ENCODE measurements at regions not wholly inside any gene's neighbourhood (a gene's known extent, or its start where the extent isn't known, plus 50 kb on each side); places are given as distances from the start of the nearest gene placed in this dataset.

DNA sequence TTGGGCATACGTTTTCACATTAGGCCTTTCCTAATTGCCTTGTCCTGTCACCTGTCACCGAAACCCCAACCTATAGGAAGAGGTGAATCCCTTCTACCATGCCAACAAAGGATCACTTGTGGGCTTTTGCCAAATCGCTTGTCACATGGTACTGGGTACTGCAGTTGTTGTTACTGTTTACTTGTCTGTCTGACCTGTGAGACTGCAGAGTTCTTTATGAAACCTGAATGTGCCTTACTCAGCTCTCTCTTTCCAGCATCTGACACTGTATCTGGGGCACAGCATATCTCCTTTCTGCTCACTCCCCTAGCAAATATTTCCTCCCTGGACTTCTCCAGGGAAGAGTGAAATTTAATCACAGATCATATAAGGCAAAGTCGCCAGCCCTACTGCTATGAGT lies 1272.4 kb downstream of the CDH8 start:
- intact Hi-C loops (cut with DNase I), result no loop called here
- Histone ChIP-seq H3K4me1 (no peaks in the 10 kb centered on the region), H3K27me3 (no peaks in the 10 kb centered on the region), H3K36me3 (no peaks in the 10 kb centered on the region), H3K9me3 (no peaks in the 10 kb centered on the region), H3K27ac (no peak overlapping the region), H3K4me3 (replicated peaks in 1 of 3) (no peak overlapping the region)
- no peak for DNase-seq
- 90 to 92% methylated on average over 4 of the region's 4 CpGs for WGBS, 2 donors
- TF ChIP-seq, protein P1, sequence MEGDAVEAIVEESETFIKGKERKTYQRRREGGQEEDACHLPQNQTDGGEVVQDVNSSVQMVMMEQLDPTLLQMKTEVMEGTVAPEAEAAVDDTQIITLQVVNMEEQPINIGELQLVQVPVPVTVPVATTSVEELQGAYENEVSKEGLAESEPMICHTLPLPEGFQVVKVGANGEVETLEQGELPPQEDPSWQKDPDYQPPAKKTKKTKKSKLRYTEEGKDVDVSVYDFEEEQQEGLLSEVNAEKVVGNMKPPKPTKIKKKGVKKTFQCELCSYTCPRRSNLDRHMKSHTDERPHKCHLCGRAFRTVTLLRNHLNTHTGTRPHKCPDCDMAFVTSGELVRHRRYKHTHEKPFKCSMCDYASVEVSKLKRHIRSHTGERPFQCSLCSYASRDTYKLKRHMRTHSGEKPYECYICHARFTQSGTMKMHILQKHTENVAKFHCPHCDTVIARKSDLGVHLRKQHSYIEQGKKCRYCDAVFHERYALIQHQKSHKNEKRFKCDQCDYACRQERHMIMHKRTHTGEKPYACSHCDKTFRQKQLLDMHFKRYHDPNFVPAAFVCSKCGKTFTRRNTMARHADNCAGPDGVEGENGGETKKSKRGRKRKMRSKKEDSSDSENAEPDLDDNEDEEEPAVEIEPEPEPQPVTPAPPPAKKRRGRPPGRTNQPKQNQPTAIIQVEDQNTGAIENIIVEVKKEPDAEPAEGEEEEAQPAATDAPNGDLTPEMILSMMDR (IDR thresholded peaks at IDR 0.05), result no peak
- no peak for TF ChIP-seq POLR2A (IDR thresholded peaks at IDR 0.05)

DNA sequence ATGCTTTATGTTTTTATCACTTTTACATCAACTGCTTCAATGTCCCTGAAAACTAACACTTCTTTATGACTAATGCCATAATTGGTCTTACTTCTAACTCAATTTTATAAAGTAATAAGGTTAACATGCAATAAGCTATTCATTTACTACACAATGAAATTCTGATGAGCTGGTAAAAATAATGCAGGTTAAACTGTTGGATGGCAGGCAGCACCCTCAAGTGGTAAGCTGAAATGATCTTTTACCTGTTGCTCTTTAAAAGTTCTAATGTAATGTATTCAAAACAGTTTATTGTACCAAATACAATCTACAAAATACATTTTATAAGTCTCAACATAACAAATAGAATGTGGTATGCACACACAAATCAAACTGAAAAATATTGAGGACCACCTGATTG lies 1280.3 kb downstream of the CDH8 start:
- H3K4me1 ChIP-seq, result no peaks in the 10 kb centered on the region
- H3K27ac ChIP-seq, result no peak overlapping the region
- H3K9me3 ChIP-seq, result no peaks in the 10 kb centered on the region
- no peaks in the 10 kb centered on the region for H3K36me3 ChIP-seq
- DNase-seq, result no peak
- no peak for TF ChIP-seq POLR2A (IDR thresholded peaks at IDR 0.05)
- TF ChIP-seq, protein P1 (IDR thresholded peaks at IDR 0.05), result no peak
- no peaks in the 10 kb centered on the region for H3K27me3 ChIP-seq
- no peak overlapping the region for H3K4me3 ChIP-seq (replicated peaks in 1 of 3)
- intact Hi-C loops (cut with DNase I), result no loop called here

DNA sequence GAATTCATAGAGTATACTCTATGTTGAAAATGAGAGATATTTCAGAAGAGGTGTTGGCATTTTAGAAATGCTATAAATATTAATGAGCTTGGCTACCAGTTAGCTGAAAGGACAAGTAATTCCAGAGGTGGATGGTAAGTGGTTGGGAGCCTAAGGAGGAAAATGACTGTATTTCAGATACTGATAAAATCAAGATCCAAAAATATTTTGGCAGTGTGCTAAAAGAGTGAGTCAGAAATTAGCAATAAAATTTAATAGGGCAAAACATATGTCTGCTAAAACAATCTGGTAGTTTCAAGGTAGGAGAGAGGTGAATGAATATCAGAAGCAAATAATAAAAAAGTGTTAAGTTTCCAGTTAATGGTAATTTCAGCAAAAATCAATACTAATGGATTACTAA lies 1287.9 kb downstream of the CDH8 start:
- no peak overlapping the region for H3K27ac ChIP-seq
- no peaks in the 10 kb centered on the region for H3K36me3 ChIP-seq
- H3K4me1 ChIP-seq, result no peaks in the 10 kb centered on the region
- intact Hi-C loops (cut with DNase I), result no loop called here
- DNase-seq, result no peak
- no peak overlapping the region for H3K4me3 ChIP-seq (replicated peaks in 1 of 3)
- no peaks in the 10 kb centered on the region for H3K27me3 ChIP-seq
- no peaks in the 10 kb centered on the region for H3K9me3 ChIP-seq
- no peak for TF ChIP-seq POLR2A (IDR thresholded peaks at IDR 0.05)
- TF ChIP-seq, protein P1 (IDR thresholded peaks at IDR 0.05), result no peak

DNA sequence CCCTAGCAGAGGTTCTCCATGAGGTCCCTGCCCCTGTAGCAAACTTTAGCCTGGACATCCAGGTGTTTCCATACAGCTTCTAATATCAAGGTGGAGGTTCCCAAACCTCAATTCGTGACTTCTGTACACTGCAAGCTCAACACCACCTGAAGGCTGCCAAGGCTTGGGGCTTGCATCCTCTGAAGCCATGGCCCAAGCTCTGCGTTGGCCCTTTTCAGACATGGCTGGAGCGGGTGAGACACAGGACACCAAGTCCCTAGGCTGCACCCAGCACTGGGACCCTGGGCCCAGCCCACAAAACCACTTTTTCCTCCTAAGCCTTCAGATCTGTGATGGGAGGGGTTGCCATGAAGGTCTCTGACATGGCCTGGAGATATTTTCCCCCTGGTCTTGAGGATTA lies 1292.0 kb downstream of the CDH8 start:
- Histone ChIP-seq H3K4me1 (no peaks in the 10 kb centered on the region), H3K9me3 (no peaks in the 10 kb centered on the region), H3K36me3 (no peaks in the 10 kb centered on the region), H3K27me3 (no peaks in the 10 kb centered on the region), H3K4me3 (replicated peaks in 1 of 3) (no peak overlapping the region), H3K27ac (no peak overlapping the region)
- TF ChIP-seq, protein P1 (IDR thresholded peaks at IDR 0.05), result no peak
- TF ChIP-seq POLR2A (IDR thresholded peaks at IDR 0.05), result no peak
- intact Hi-C loops (cut with DNase I), result no loop called here
- WGBS, 2 donors, result 84 to 100% methylated on average over 2 to 3 of the region's 3 CpGs
- no peak for DNase-seq

DNA sequence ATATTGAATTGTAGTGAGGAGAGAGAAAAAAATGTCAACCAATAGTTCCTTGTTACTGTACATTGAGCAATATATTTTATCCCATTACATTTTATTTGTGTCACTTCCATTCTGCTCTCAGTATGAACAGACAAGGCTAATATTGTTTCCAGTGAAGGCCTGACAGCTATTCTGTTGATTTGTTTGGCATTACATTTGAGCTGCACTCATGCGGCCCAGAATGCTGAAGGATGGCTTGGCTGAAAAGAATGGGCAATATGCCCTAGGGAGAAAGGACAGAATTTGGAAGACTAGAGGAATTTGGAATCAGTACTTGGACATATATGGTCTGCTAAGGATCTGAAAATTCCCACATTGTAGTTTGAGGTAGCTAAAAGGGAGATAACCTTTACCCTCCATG lies 1294.4 kb downstream of the CDH8 start:
- Histone ChIP-seq H3K9me3 (no peaks in the 10 kb centered on the region), H3K27ac (no peak overlapping the region)

More for the DNA sequence above, 1294.4 kb downstream of the CDH8 start:
- Histone ChIP-seq H3K36me3 (no peaks in the 10 kb centered on the region), H3K4me1 (no peaks in the 10 kb centered on the region), H3K27me3 (no peaks in the 10 kb centered on the region), H3K4me3 (replicated peaks in 1 of 3) (no peak overlapping the region)
- no peak for TF ChIP-seq POLR2A (IDR thresholded peaks at IDR 0.05)
- TF ChIP-seq, protein P1 (IDR thresholded peaks at IDR 0.05), result no peak
- WGBS, 2 donors, result 73 to 74% methylated on average over 1 of the region's 1 CpG
- DNase-seq, result no peak
- intact Hi-C loops (cut with DNase I), result no loop called here
